IMR-90 (cell line): ENCODE measurements at regions not wholly inside any gene's neighbourhood (a gene's known extent, or its start where the extent isn't known, plus 50 kb on each side); places are given as distances from the start of the nearest gene placed in this dataset.

Source experiments
- ATAC-seq: fragments of 200-7000 bp; cut with Tn5 transposase; 2 replicates; pipeline ENCODE4 v1.9.1; 2020; ENCODE audit warnings: low read depth, mild to moderate bottlenecking, moderate library complexity
- BruUV-seq: library from RNA; stranded (reverse); fragments of 400-500 nt; replicated peaks from 2 replicates; lab custom pipeline; 2021; lab: Mats Ljungman, UMichigan
- CTCF ChIA-PET: fragments of 300-600 bp; formaldehyde crosslinking; extraction: SDS; loops from one replicate; lab custom pipeline; 2021; ENCODE audit warnings: antibody characterized with exemption; lab: Yijun Ruan, JAX
- POLR2A ChIA-PET: fragments of 300-600 bp; sonication (Branson Sonifier 250); formaldehyde crosslinking; loops from one replicate; lab custom pipeline; 2022; ENCODE audit warnings: antibody characterized with exemption; ENCODE audit not compliant: unreplicated experiment; lab: Charles Lee
- DNase-seq: peaks from one replicate; pipeline ENCODE4 v3.0.0; 2013
- H2AFZ ChIP-seq: replicated peaks from 2 replicates; pipeline ENCODE3; 2013; ENCODE audit warnings: low read length, mild to moderate bottlenecking; ENCODE audit not compliant: poor library complexity
- H2AK5ac ChIP-seq: 2 replicates; pipeline ENCODE4 v1.6.1; 2013; ENCODE audit warnings: low read depth, low read length, inconsistent platforms
- H2AK9ac ChIP-seq: replicated peaks from 2 replicates; pipeline ENCODE3; 2013; ENCODE audit warnings: mild to moderate bottlenecking, low read depth, low read length, moderate library complexity; ENCODE audit not compliant: poor library complexity
- H2BK120ac ChIP-seq: 2 replicates; pipeline ENCODE4 v1.6.1; 2013; ENCODE audit warnings: low read depth, low read length, inconsistent platforms
- H2BK15ac ChIP-seq: 3 replicates; pipeline ENCODE4 v1.6.1; 2013; ENCODE audit warnings: low read depth, low read length, inconsistent platforms
- H2BK20ac ChIP-seq: 2 replicates; pipeline ENCODE4 v1.6.1; 2013; ENCODE audit warnings: low read depth, mild to moderate bottlenecking, inconsistent platforms, low read length, moderate library complexity
- H2BK5ac ChIP-seq: 2 replicates; pipeline ENCODE4 v1.6.1; 2013; ENCODE audit warnings: mild to moderate bottlenecking, low read depth, low read length, inconsistent platforms; ENCODE audit not compliant: poor library complexity, severe bottlenecking
- H3K14ac ChIP-seq: replicated peaks from 2 replicates; pipeline ENCODE4 v1.6.1; 2013; ENCODE audit warnings: low read depth, low read length, inconsistent platforms
- H3K18ac ChIP-seq: 2 replicates; pipeline ENCODE4 v1.6.1; 2013; ENCODE audit warnings: low read depth, low read length, control low read depth
- H3K23ac ChIP-seq: 2 replicates; pipeline ENCODE4 v1.6.1; 2013; ENCODE audit warnings: low read depth, low read length, inconsistent platforms
- H3K27ac ChIP-seq: 2 replicates; pipeline ENCODE4 v1.5.1; 2013; ENCODE audit warnings: mild to moderate bottlenecking, control low read depth, low read length; ENCODE audit not compliant: insufficient read depth
- H3K27me3 ChIP-seq: 2 replicates; pipeline ENCODE4 v1.6.1; 2013; ENCODE audit warnings: low read length; ENCODE audit not compliant: control insufficient read depth, insufficient read depth
- H3K36me3 ChIP-seq: 2 replicates; pipeline ENCODE4 v1.6.1; 2013; ENCODE audit warnings: low read length, mixed read lengths; ENCODE audit not compliant: control insufficient read depth, insufficient read depth
- H3K4ac ChIP-seq: 2 replicates; pipeline ENCODE4 v1.6.1; 2013; ENCODE audit warnings: low read depth, low read length, inconsistent platforms
- H3K4me1 ChIP-seq: 2 replicates; pipeline ENCODE4 v1.6.1; 2013; ENCODE audit warnings: low read length, mixed read lengths; ENCODE audit not compliant: control insufficient read depth, insufficient read depth
- H3K4me2 ChIP-seq: 2 replicates; pipeline ENCODE4 v1.6.1; 2013; ENCODE audit warnings: low read depth, mild to moderate bottlenecking, control low read depth, low read length, moderate library complexity
- H3K4me3 ChIP-seq: 2 replicates; pipeline ENCODE4 v1.5.1; 2013; ENCODE audit warnings: low read depth, mild to moderate bottlenecking, control low read depth, low read length, moderate library complexity; ENCODE audit not compliant: insufficient read depth
- H3K56ac ChIP-seq: 2 replicates; pipeline ENCODE4 v1.6.1; 2013; ENCODE audit warnings: low read length, inconsistent platforms; ENCODE audit not compliant: insufficient read depth; ENCODE audit errors: extremely low read depth
- H3K79me1 ChIP-seq, 2 experiments: 2 replicates each; pipeline ENCODE4 v1.6.1; 2013; ENCODE audit warnings: low read length in 2 of 2, inconsistent platforms in 1 of 2, low read depth in 1 of 2
- H3K9ac ChIP-seq: 2 replicates; pipeline ENCODE4 v1.6.1; 2013; ENCODE audit warnings: low read depth, low read length, control low read depth
- H3K9me1 ChIP-seq: 2 replicates; pipeline ENCODE4 v1.6.1; 2013; ENCODE audit warnings: low read length, inconsistent platforms; ENCODE audit not compliant: insufficient read depth
- H3K9me3 ChIP-seq: 2 replicates; pipeline ENCODE4 v1.6.1; 2013; ENCODE audit warnings: low read length; ENCODE audit not compliant: control insufficient read depth, insufficient read depth
- H4K20me1 ChIP-seq: 2 replicates; pipeline ENCODE4 v1.6.1; 2013; ENCODE audit warnings: low read length, inconsistent platforms; ENCODE audit not compliant: insufficient read depth
- H4K5ac ChIP-seq: 2 replicates; pipeline ENCODE4 v1.6.1; 2013; ENCODE audit warnings: mild to moderate bottlenecking, low read depth, low read length, control low read depth
- H4K8ac ChIP-seq, 2 experiments: 2 replicates each; pipeline ENCODE4 v1.6.1; 2013; ENCODE audit warnings: low read depth in 2 of 2, low read length in 2 of 2, control low read depth in 1 of 2, inconsistent platforms in 1 of 2
- H4K91ac ChIP-seq: 2 replicates; pipeline ENCODE4 v1.6.1; 2013; ENCODE audit warnings: low read depth, low read length, inconsistent platforms; ENCODE audit not compliant: insufficient read depth
- CTCF ChIP-seq: conservative IDR thresholded peaks from 2 replicates; pipeline ENCODE4 v1.5.1; 2012; ENCODE audit warnings: mild to moderate bottlenecking, low read depth, low read length, improper control_type of control experiment
- ELK1 ChIP-seq: fragments of 150-350 bp; IDR thresholded peaks from 2 replicates; pipeline ENCODE4 v1.6.1; 2016; ENCODE audit warnings: low read depth, mild to moderate bottlenecking, low read length, moderate library complexity, borderline replicate concordance
- FOS ChIP-seq: fragments of 150-350 bp; IDR thresholded peaks from 2 replicates; pipeline ENCODE4 v1.6.1; 2016; ENCODE audit warnings: low read depth, low read length
- NFE2L2 ChIP-seq: fragments of 150-350 bp; IDR thresholded peaks from 2 replicates; pipeline ENCODE4 v1.6.1; 2016; ENCODE audit warnings: low read depth, mild to moderate bottlenecking, low read length
- RCOR1 ChIP-seq: IDR thresholded peaks from 2 replicates; pipeline ENCODE4 v1.6.1; 2012; ENCODE audit warnings: mild to moderate bottlenecking, low read length, improper control_type of control experiment; ENCODE audit not compliant: insufficient replicate concordance
- RFX5 ChIP-seq: IDR thresholded peaks from 2 replicates; pipeline ENCODE4 v1.8.0; 2012; ENCODE audit warnings: low read depth, mild to moderate bottlenecking, low read length, moderate library complexity
- SMC3 ChIP-seq: fragments of 150-350 bp; IDR thresholded peaks from 2 replicates; pipeline ENCODE4 v1.6.1; 2016; ENCODE audit warnings: low read depth, mild to moderate bottlenecking, antibody characterized with exemption, low read length, moderate library complexity
- WGBS, 2 experiments: methylation state at CpG; one replicate each; pipeline versions ENCODE4 v1.1.5 to v1.1.7; 2013; ENCODE audit warnings: missing lambda C conversion rate in 2 of 2; ENCODE audit not compliant: insufficient read length in 1 of 2; ENCODE audit errors: extremely low coverage in 2 of 2; 5-methylcytosine and 5-hydroxymethylcytosine counted together
- dilution Hi-C: fragments of 300-500 bp; cut with HindIII; formaldehyde crosslinking; loops from one replicate; pipeline ENCODE4 v1.14.3; 2018; ENCODE audit warnings: low sequenced_read_pairs; ENCODE audit not compliant: unreplicated experiment
- in situ Hi-C: fragments of 300-500 bp; cut with MboI; formaldehyde crosslinking; loops from 3 replicates; pipeline ENCODE4 v1.14.3; 2019; ENCODE audit warnings: low sequenced_read_pairs, inconsistent platforms, mixed read lengths
- intact Hi-C: fragments of 100-400 bp; cut with micrococcal nuclease; formaldehyde crosslinking; loops from 2 replicates; pipeline ENCODE4 v1.10.0; 2022

GRCh38 chr12:115088995-115089841 lies 405.2 kb upstream of the TBX3 start:
- no TSS peak for BruUV-seq
- Histone ChIP-seq H3K79me1 (no peaks in the 10 kb centered on the region), H4K8ac (no peak overlapping the region), H4K5ac (no peak overlapping the region), H2BK120ac (no peak overlapping the region), H2AK9ac (no peak overlapping the region), H2BK20ac (no peak overlapping the region), H2AFZ (peak overlapping the region; percentile 40), H3K9me1 (no peaks in the 10 kb centered on the region), H3K27ac (no peak overlapping the region), H3K4me3 (no peak overlapping the region), H2BK15ac (no peak overlapping the region), H3K18ac (no peak overlapping the region), H3K4ac (no peak overlapping the region), H4K20me1 (no peaks in the 10 kb centered on the region), H3K4me1 (no peaks in the 10 kb centered on the region), H3K9ac (no peak overlapping the region), H4K91ac (no peak overlapping the region), H3K4me2 (no peak overlapping the region), H3K36me3 (no peaks in the 10 kb centered on the region), H3K27me3 (no peaks in the 10 kb centered on the region), H3K56ac (no peak overlapping the region), H3K23ac (no peak overlapping the region), H2BK5ac (no peak overlapping the region), H3K14ac (no peak overlapping the region), H2AK5ac (no peak overlapping the region), H3K9me3 (no peaks in the 10 kb centered on the region)
- dilution Hi-C loops: no loop called here
- DNase-seq (no peak), ATAC-seq (no peak)
- POLR2A ChIA-PET: interaction anchor here (0.6 kb wide), 1 partner anchor 1543 kb away, joined by 6 read pairs; no protein-coding TSS in a partner anchor
- intact Hi-C loops: no loop called here
- in situ Hi-C loops: no loop called here
- WGBS, 2 experiments: 37% methylated on average over 5 of the region's 13 CpGs; no CpG with 5 or more reads in 1 of the 2 experiments
- TF ChIP-seq RCOR1 (no peak), SMC3 (no peak), NFE2L2 (no peak), ELK1 (no peak), FOS (no peak), CTCF (no peak), RFX5 (no peak)
- CTCF ChIA-PET: no interaction called here
